Coronary artery (tissue), 2 donors: ENCODE measurements at regions not wholly inside any gene's neighbourhood (a gene's known extent, or its start where the extent isn't known, plus 50 kb on each side); places are given as distances from the start of the nearest gene placed in this dataset.

ENCODE experiments used
- DNase-seq: peaks from one replicate; pipeline ENCODE4 v3.0.0-alpha.2; 2017; ENCODE audit warnings: low spot score
- H3K27ac ChIP-seq, 2 donors: fragments of 200-600 bp; sonication (generic); one replicate each; pipeline ENCODE4 v1.5.1; 2016 to 2019
- H3K4me3 ChIP-seq: fragments of 200-600 bp; sonication (generic); 2 replicates; pipeline ENCODE4 v1.5.1; 2016; ENCODE audit warnings: mild to moderate bottlenecking, moderate library complexity
- CTCF ChIP-seq: fragments of 200-600 bp; sonication (generic); IDR thresholded peaks from one replicate; pipeline ENCODE4 v1.5.1; 2019; ENCODE audit warnings: antibody characterized with exemption

DNA sequence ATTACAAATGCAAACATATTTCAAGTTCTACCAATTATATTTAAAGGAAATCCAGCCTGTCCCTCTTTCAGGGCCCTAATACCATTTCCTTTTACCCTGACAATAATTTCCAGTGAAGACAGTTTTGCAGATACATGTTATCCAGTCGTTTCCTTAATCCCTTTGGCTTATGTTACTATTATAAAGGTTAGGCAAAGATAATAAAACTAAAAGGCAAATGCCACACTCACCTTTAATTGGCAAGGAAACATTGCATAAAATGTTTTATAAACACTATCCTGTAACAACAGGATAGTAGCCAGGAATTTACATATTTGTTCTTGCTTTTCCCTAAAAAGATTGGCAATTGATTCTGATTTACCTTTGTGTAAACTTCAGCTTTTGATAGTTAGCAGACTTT lies 168.7 kb downstream of the AEBP2 start:
- TF ChIP-seq CTCF = no peak
- DNase-seq = no peak
- H3K27ac ChIP-seq = no peak overlapping the region
- H3K4me3 ChIP-seq = no peak overlapping the region

DNA sequence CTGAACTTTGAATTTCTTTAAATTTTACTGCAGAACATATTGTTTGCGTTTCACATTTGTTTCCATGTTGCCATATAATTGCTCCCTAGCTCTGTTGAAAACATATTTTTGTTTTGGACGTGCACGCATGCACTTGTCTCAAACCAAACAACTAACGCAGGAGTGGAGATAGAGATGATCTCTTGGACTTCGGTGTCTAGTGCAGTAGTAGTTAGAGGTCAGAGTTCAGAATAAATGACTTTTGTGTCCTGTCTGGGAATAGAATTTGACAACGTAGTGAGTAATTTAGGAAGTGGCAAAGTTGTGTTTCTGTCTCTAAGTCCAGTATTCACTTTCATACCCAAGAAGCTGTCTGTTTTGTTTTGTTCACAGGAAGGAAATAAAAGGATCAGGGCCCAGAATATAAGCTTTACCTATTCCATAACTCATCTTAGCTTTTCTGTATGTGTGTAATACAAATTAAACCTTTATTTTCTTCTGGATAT lies 173.8 kb downstream of the AEBP2 start:
- no peak overlapping the region for H3K4me3 ChIP-seq
- no peak for DNase-seq
- no peak overlapping the region for H3K27ac ChIP-seq
- TF ChIP-seq CTCF = no peak

DNA sequence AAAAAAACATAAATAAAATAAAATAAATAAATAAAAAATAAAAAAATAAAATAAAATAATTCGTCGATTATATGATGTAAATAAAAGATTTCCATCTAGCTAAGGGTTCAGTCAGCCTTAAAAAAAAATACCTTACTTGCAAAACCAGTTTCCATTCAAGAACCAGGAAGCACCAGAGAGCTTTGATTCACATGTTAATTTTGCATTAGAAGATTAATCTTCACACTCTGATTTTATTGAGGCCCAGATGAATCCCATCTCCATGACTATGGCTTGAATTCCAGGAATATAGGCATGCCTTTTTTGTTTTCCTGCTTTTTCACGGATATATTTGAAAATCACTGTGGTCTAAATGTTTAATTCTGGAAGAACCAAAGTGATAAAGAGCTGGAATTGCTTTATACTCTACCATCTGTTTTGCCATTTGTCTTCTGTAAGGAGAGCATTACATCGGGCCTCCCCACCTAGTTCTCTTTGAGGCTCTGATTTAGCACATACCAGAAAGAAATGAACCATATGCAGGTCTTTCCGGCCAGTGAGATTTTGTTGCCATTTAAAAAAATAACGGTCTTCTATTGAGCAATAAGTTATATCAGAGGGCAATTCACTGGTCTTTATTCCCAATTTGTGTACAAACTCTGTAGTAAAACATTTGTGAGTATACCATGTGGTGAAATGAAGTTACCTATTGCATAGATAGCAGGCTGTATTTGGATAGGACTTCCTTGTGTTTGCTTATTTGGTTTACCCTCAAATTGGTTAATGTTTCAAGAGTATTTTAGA lies 175.5 kb downstream of the AEBP2 start:
- H3K27ac ChIP-seq = no peak overlapping the region
- DNase-seq = no peak
- TF ChIP-seq CTCF = no peak

DNA sequence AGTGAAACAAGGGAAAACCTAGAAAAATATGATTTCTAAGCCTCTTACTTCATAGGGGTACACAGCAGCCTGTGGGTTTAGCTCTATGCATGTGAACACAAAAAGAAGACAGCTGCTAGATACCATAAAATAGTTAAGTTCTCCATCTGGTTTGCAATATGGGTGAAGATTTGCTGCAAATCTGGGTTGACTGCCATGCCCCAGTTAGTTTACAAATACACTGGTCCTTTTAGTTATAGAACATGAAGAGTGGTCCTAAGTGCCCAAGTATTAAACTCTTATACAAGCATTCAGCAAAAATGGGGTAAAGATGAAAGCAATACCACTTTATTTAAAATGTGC lies 176.1 kb downstream of the AEBP2 start:
- DNase-seq = no peak
- Histone ChIP-seq H3K4me3 (no peak overlapping the region), H3K27ac (no peak overlapping the region)
- no peak for TF ChIP-seq CTCF

More for the DNA sequence above, 175.5 kb downstream of the AEBP2 start:
- no peak overlapping the region for H3K4me3 ChIP-seq

GRCh38 chr12:19616781-19617180 lies 177.5 kb downstream of the AEBP2 start:
- no peak for DNase-seq
- no peak overlapping the region for H3K27ac ChIP-seq
- H3K4me3 ChIP-seq = no peak overlapping the region
- TF ChIP-seq CTCF = no peak

DNA sequence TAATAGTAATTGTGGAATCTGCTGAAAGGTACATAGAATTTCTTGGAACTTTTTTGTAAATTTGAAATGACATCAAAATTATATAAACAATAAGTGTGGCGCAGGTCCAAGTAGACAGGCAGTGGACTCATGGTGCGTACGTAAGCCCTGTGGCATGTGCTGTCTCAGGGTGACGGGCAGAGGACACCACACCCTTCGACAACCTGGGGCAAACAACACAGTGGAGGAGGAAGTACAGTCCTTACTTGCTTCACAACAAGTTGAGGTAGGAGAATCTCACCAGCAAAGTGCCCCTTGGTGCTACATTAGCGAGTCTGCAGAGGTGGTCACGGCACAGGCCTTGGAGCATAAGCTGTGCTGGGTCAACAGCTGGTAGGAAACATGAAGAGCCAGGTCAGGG lies 180.9 kb downstream of the AEBP2 start:
- Histone ChIP-seq H3K4me3 (no peak overlapping the region), H3K27ac (no peak overlapping the region)
- DNase-seq = no peak
- TF ChIP-seq CTCF = no peak

GRCh38 chr12:19623751-19624399 lies 184.6 kb downstream of the AEBP2 start:
- no peak overlapping the region for H3K4me3 ChIP-seq
- DNase-seq = no peak
- no peak overlapping the region for H3K27ac ChIP-seq
- TF ChIP-seq CTCF = no peak
